IMR-90 (cell line): ENCODE measurements at regions not wholly inside any gene's neighbourhood (a gene's known extent, or its start where the extent isn't known, plus 50 kb on each side); places are given as distances from the start of the nearest gene placed in this dataset.

Experiments
- ATAC-seq: fragments of 200-7000 bp; cut with Tn5 transposase; 2 replicates; pipeline ENCODE4 v1.9.1; 2020; ENCODE audit warnings: low read depth, mild to moderate bottlenecking, moderate library complexity
- BruUV-seq: library from RNA; stranded (reverse); fragments of 400-500 nt; replicated peaks from 2 replicates; lab custom pipeline; 2021; lab: Mats Ljungman, UMichigan
- CTCF ChIA-PET: fragments of 300-600 bp; formaldehyde crosslinking; extraction: SDS; loops from one replicate; lab custom pipeline; 2021; ENCODE audit warnings: antibody characterized with exemption; lab: Yijun Ruan, JAX
- POLR2A ChIA-PET: fragments of 300-600 bp; sonication (Branson Sonifier 250); formaldehyde crosslinking; loops from one replicate; lab custom pipeline; 2022; ENCODE audit warnings: antibody characterized with exemption; ENCODE audit not compliant: unreplicated experiment; lab: Charles Lee
- DNase-seq: peaks from one replicate; pipeline ENCODE4 v3.0.0; 2013
- H2AFZ ChIP-seq: replicated peaks from 2 replicates; pipeline ENCODE3; 2013; ENCODE audit warnings: low read length, mild to moderate bottlenecking; ENCODE audit not compliant: poor library complexity
- H2AK5ac ChIP-seq: 2 replicates; pipeline ENCODE4 v1.6.1; 2013; ENCODE audit warnings: low read depth, low read length, inconsistent platforms
- H2AK9ac ChIP-seq: replicated peaks from 2 replicates; pipeline ENCODE3; 2013; ENCODE audit warnings: mild to moderate bottlenecking, low read depth, low read length, moderate library complexity; ENCODE audit not compliant: poor library complexity
- H2BK120ac ChIP-seq: 2 replicates; pipeline ENCODE4 v1.6.1; 2013; ENCODE audit warnings: low read depth, low read length, inconsistent platforms
- H2BK15ac ChIP-seq: 3 replicates; pipeline ENCODE4 v1.6.1; 2013; ENCODE audit warnings: low read depth, low read length, inconsistent platforms
- H2BK20ac ChIP-seq: 2 replicates; pipeline ENCODE4 v1.6.1; 2013; ENCODE audit warnings: low read depth, mild to moderate bottlenecking, inconsistent platforms, low read length, moderate library complexity
- H2BK5ac ChIP-seq: 2 replicates; pipeline ENCODE4 v1.6.1; 2013; ENCODE audit warnings: mild to moderate bottlenecking, low read depth, low read length, inconsistent platforms; ENCODE audit not compliant: poor library complexity, severe bottlenecking
- H3K14ac ChIP-seq: replicated peaks from 2 replicates; pipeline ENCODE4 v1.6.1; 2013; ENCODE audit warnings: low read depth, low read length, inconsistent platforms
- H3K18ac ChIP-seq: 2 replicates; pipeline ENCODE4 v1.6.1; 2013; ENCODE audit warnings: low read depth, low read length, control low read depth
- H3K23ac ChIP-seq: 2 replicates; pipeline ENCODE4 v1.6.1; 2013; ENCODE audit warnings: low read depth, low read length, inconsistent platforms
- H3K27ac ChIP-seq: 2 replicates; pipeline ENCODE4 v1.5.1; 2013; ENCODE audit warnings: mild to moderate bottlenecking, control low read depth, low read length; ENCODE audit not compliant: insufficient read depth
- H3K27me3 ChIP-seq: 2 replicates; pipeline ENCODE4 v1.6.1; 2013; ENCODE audit warnings: low read length; ENCODE audit not compliant: control insufficient read depth, insufficient read depth
- H3K36me3 ChIP-seq: 2 replicates; pipeline ENCODE4 v1.6.1; 2013; ENCODE audit warnings: low read length, mixed read lengths; ENCODE audit not compliant: control insufficient read depth, insufficient read depth
- H3K4ac ChIP-seq: 2 replicates; pipeline ENCODE4 v1.6.1; 2013; ENCODE audit warnings: low read depth, low read length, inconsistent platforms
- H3K4me1 ChIP-seq: 2 replicates; pipeline ENCODE4 v1.6.1; 2013; ENCODE audit warnings: low read length, mixed read lengths; ENCODE audit not compliant: control insufficient read depth, insufficient read depth
- H3K4me2 ChIP-seq: 2 replicates; pipeline ENCODE4 v1.6.1; 2013; ENCODE audit warnings: low read depth, mild to moderate bottlenecking, control low read depth, low read length, moderate library complexity
- H3K4me3 ChIP-seq: 2 replicates; pipeline ENCODE4 v1.5.1; 2013; ENCODE audit warnings: low read depth, mild to moderate bottlenecking, control low read depth, low read length, moderate library complexity; ENCODE audit not compliant: insufficient read depth
- H3K56ac ChIP-seq: 2 replicates; pipeline ENCODE4 v1.6.1; 2013; ENCODE audit warnings: low read length, inconsistent platforms; ENCODE audit not compliant: insufficient read depth; ENCODE audit errors: extremely low read depth
- H3K79me1 ChIP-seq, 2 experiments: 2 replicates each; pipeline ENCODE4 v1.6.1; 2013; ENCODE audit warnings: low read length in 2 of 2, inconsistent platforms in 1 of 2, low read depth in 1 of 2
- H3K9ac ChIP-seq: 2 replicates; pipeline ENCODE4 v1.6.1; 2013; ENCODE audit warnings: low read depth, low read length, control low read depth
- H3K9me1 ChIP-seq: 2 replicates; pipeline ENCODE4 v1.6.1; 2013; ENCODE audit warnings: low read length, inconsistent platforms; ENCODE audit not compliant: insufficient read depth
- H3K9me3 ChIP-seq: 2 replicates; pipeline ENCODE4 v1.6.1; 2013; ENCODE audit warnings: low read length; ENCODE audit not compliant: control insufficient read depth, insufficient read depth
- H4K20me1 ChIP-seq: 2 replicates; pipeline ENCODE4 v1.6.1; 2013; ENCODE audit warnings: low read length, inconsistent platforms; ENCODE audit not compliant: insufficient read depth
- H4K5ac ChIP-seq: 2 replicates; pipeline ENCODE4 v1.6.1; 2013; ENCODE audit warnings: mild to moderate bottlenecking, low read depth, low read length, control low read depth
- H4K8ac ChIP-seq, 2 experiments: 2 replicates each; pipeline ENCODE4 v1.6.1; 2013; ENCODE audit warnings: low read depth in 2 of 2, low read length in 2 of 2, control low read depth in 1 of 2, inconsistent platforms in 1 of 2
- H4K91ac ChIP-seq: 2 replicates; pipeline ENCODE4 v1.6.1; 2013; ENCODE audit warnings: low read depth, low read length, inconsistent platforms; ENCODE audit not compliant: insufficient read depth
- CHD1 ChIP-seq: IDR thresholded peaks from 2 replicates; pipeline ENCODE4 v1.6.1; 2012; ENCODE audit warnings: low read depth, low read length, improper control_type of control experiment
- CTCF ChIP-seq: conservative IDR thresholded peaks from 2 replicates; pipeline ENCODE4 v1.5.1; 2012; ENCODE audit warnings: mild to moderate bottlenecking, low read depth, low read length, improper control_type of control experiment
- FOS ChIP-seq: fragments of 150-350 bp; IDR thresholded peaks from 2 replicates; pipeline ENCODE4 v1.6.1; 2016; ENCODE audit warnings: low read depth, low read length
- MAFK ChIP-seq: IDR thresholded peaks from 2 replicates; pipeline ENCODE4 v1.6.1; 2012; ENCODE audit warnings: low read depth, low read length, improper control_type of control experiment
- MAZ ChIP-seq: IDR thresholded peaks from 2 replicates; pipeline ENCODE4 v1.6.1; 2012; ENCODE audit warnings: low read depth, mild to moderate bottlenecking, low read length, improper control_type of control experiment, moderate library complexity, borderline replicate concordance
- NFE2L2 ChIP-seq: fragments of 150-350 bp; IDR thresholded peaks from 2 replicates; pipeline ENCODE4 v1.6.1; 2016; ENCODE audit warnings: low read depth, mild to moderate bottlenecking, low read length
- POLR2A ChIP-seq: IDR thresholded peaks from 2 replicates; pipeline ENCODE4 v1.6.1; 2012; ENCODE audit warnings: mild to moderate bottlenecking, low read depth, low read length
- RAD21 ChIP-seq: IDR thresholded peaks from 2 replicates; pipeline ENCODE4 v1.6.1; 2012; ENCODE audit warnings: low read length, improper control_type of control experiment
- RCOR1 ChIP-seq: IDR thresholded peaks from 2 replicates; pipeline ENCODE4 v1.6.1; 2012; ENCODE audit warnings: mild to moderate bottlenecking, low read length, improper control_type of control experiment; ENCODE audit not compliant: insufficient replicate concordance
- RFX5 ChIP-seq: IDR thresholded peaks from 2 replicates; pipeline ENCODE4 v1.8.0; 2012; ENCODE audit warnings: low read depth, mild to moderate bottlenecking, low read length, moderate library complexity
- SMC3 ChIP-seq: fragments of 150-350 bp; IDR thresholded peaks from 2 replicates; pipeline ENCODE4 v1.6.1; 2016; ENCODE audit warnings: low read depth, mild to moderate bottlenecking, antibody characterized with exemption, low read length, moderate library complexity
- WGBS, 2 experiments: methylation state at CpG; one replicate each; pipeline versions ENCODE4 v1.1.5 to v1.1.7; 2013; ENCODE audit warnings: missing lambda C conversion rate in 2 of 2; ENCODE audit not compliant: insufficient read length in 1 of 2; ENCODE audit errors: extremely low coverage in 2 of 2; 5-methylcytosine and 5-hydroxymethylcytosine counted together
- dilution Hi-C: fragments of 300-500 bp; cut with HindIII; formaldehyde crosslinking; loops from one replicate; pipeline ENCODE4 v1.14.3; 2018; ENCODE audit warnings: low sequenced_read_pairs; ENCODE audit not compliant: unreplicated experiment
- in situ Hi-C: fragments of 300-500 bp; cut with MboI; formaldehyde crosslinking; loops from 3 replicates; pipeline ENCODE4 v1.14.3; 2019; ENCODE audit warnings: low sequenced_read_pairs, inconsistent platforms, mixed read lengths
- intact Hi-C: fragments of 100-400 bp; cut with micrococcal nuclease; formaldehyde crosslinking; loops from 2 replicates; pipeline ENCODE4 v1.10.0; 2022
- TF ChIP-seq, protein P1 (sequence below): fragments of 150-350 bp; IDR thresholded peaks from 2 replicates; pipeline ENCODE4 v1.6.1; 2017; ENCODE audit warnings: mild to moderate bottlenecking, antibody characterized with exemption, low read length, low read depth

GRCh38 chr12:115606040-115606439 lies 671.5 kb downstream of the MED13L start:
- no peak overlapping the region for H3K4ac ChIP-seq
- H2BK15ac ChIP-seq, result no peak overlapping the region
- no peak overlapping the region for H3K27ac ChIP-seq
- H2AFZ ChIP-seq, result no peak overlapping the region
- no peak overlapping the region for H2AK5ac ChIP-seq
- H3K4me3 ChIP-seq, result no peak overlapping the region
- in situ Hi-C loops, result no loop called here
- H3K9me1 ChIP-seq, result no peaks in the 10 kb centered on the region
- no peaks in the 10 kb centered on the region for H3K36me3 ChIP-seq
- H2AK9ac ChIP-seq, result no peak overlapping the region
- no peak overlapping the region for H4K91ac ChIP-seq
- H3K4me1 ChIP-seq, result no peaks in the 10 kb centered on the region
- H3K79me1 ChIP-seq, result no peaks in the 10 kb centered on the region
- no TSS peak for BruUV-seq
- DNase-seq (no peak), ATAC-seq (no peak)
- ChIA-PET CTCF (no interaction called here), POLR2A (no interaction called here)
- 20% methylated on average over 3 of the region's 17 CpGs; no CpG with 5 or more reads in 1 of the 2 experiments for WGBS, 2 experiments
- no peak overlapping the region for H3K9ac ChIP-seq
- no peaks in the 10 kb centered on the region for H4K20me1 ChIP-seq
- H2BK20ac ChIP-seq, result no peak overlapping the region
- intact Hi-C loops, result no loop called here
- H3K14ac ChIP-seq, result no peak overlapping the region
- no peak overlapping the region for H3K4me2 ChIP-seq
- no peak overlapping the region for H4K8ac ChIP-seq
- no peak overlapping the region for H2BK5ac ChIP-seq
- no peaks in the 10 kb centered on the region for H3K9me3 ChIP-seq
- no peak overlapping the region for H4K5ac ChIP-seq
- no peak overlapping the region for H3K56ac ChIP-seq
- H2BK120ac ChIP-seq, result no peak overlapping the region
- no peak overlapping the region for H3K18ac ChIP-seq
- H3K27me3 ChIP-seq, result no peaks in the 10 kb centered on the region; the same call in none of the 2 replicates
- TF ChIP-seq CTCF (no peak), POLR2A (no peak), RFX5 (no peak), SMC3 (no peak), MAFK (no peak), MAZ (no peak), RCOR1 (no peak), FOS (no peak), RAD21 (no peak), NFE2L2 (no peak), CHD1 (no peak)
- TF ChIP-seq, protein P1, sequence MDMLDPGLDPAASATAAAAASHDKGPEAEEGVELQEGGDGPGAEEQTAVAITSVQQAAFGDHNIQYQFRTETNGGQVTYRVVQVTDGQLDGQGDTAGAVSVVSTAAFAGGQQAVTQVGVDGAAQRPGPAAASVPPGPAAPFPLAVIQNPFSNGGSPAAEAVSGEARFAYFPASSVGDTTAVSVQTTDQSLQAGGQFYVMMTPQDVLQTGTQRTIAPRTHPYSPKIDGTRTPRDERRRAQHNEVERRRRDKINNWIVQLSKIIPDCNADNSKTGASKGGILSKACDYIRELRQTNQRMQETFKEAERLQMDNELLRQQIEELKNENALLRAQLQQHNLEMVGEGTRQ, result no peak
- H3K23ac ChIP-seq, result no peak overlapping the region
- dilution Hi-C loops, result no loop called here
